Endometrial microvascular endothelial cells (primary cell): ENCODE measurements at regions not wholly inside any gene's neighbourhood (a gene's known extent, or its start where the extent isn't known, plus 50 kb on each side); places are given as distances from the start of the nearest gene placed in this dataset.

ENCODE experiments used
- in situ Hi-C: cut with HindIII; loops from 2 replicates; pipeline ENCODE4 v1.10.0; 2017; ENCODE audit warnings: low sequenced_read_pairs, low pct_unique_long_range_greater_than_20kb; ENCODE audit errors: inconsistent ontology term

GRCh38 chr9:110136802-110137201 is 71.2 kb downstream of the C9orf152 start:
- in situ Hi-C loops: no loop called here

GRCh38 chr9:110140276-110140675 is 67.7 kb downstream of the C9orf152 start:
- in situ Hi-C loops: no loop called here

- in situ Hi-C loops: no loop called here
Observed at GRCh38 chr9:110141227-110141793, 66.6 kb downstream of the C9orf152 start.

GRCh38 chr9:110142253-110142652 is 65.7 kb downstream of the C9orf152 start:
- in situ Hi-C loops: no loop called here

- in situ Hi-C loops: no loop called here
Observed at GRCh38 chr9:110142868-110143481, 65.0 kb downstream of the C9orf152 start.

GRCh38 chr9:110143485-110143884 is 64.5 kb downstream of the C9orf152 start:
- in situ Hi-C loops: no loop called here

- in situ Hi-C loops: no loop called here
Observed at GRCh38 chr9:110143950-110144545, 63.9 kb downstream of the C9orf152 start.

GRCh38 chr9:110146373-110146772 is 61.6 kb downstream of the C9orf152 start:
- in situ Hi-C loops: no loop called here

- in situ Hi-C loops: no loop called here
Observed at GRCh38 chr9:110148384-110148783, 59.6 kb downstream of the C9orf152 start.

GRCh38 chr9:110148891-110149290 is 59.1 kb downstream of the C9orf152 start:
- in situ Hi-C loops: no loop called here
